HG02642 (cell line): ENCODE measurements at regions not wholly inside any gene's neighbourhood (a gene's known extent, or its start where the extent isn't known, plus 50 kb on each side); places are given as distances from the start of the nearest gene placed in this dataset.
"Not testable (repeated sequence)": the region's sequence is repeated elsewhere in the genome, so short reads cannot be mapped to it uniquely, and the experiment has no call there.

Source experiments
- ATAC-seq: cut with Tn5 transposase; IDR thresholded peaks from one replicate; pipeline ENCODE4 v1.9.1; 2021; ENCODE audit warnings: mild to moderate bottlenecking; ENCODE audit not compliant: unreplicated experiment, poor library complexity

DNA sequence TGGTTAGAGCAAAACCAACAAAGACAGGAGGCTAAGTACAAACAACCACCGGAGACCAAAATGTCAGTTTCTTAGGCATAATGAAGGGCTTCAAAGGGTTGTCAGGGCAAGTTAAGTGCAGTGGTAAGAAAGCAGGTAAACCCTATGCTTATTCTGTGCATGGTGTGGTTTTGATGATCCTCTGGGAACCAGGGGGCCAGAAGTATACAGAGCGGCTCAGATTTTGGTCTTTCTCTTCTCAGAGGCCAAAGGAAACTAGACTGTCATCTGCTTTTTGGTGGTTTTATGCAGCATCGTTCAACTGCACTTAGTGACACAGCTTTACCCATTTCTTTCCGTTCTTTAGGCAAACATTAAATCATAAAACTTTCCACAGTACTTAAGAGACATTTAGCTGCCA is 332.7 kb upstream of the CELF2 start:
- no peak for ATAC-seq

DNA sequence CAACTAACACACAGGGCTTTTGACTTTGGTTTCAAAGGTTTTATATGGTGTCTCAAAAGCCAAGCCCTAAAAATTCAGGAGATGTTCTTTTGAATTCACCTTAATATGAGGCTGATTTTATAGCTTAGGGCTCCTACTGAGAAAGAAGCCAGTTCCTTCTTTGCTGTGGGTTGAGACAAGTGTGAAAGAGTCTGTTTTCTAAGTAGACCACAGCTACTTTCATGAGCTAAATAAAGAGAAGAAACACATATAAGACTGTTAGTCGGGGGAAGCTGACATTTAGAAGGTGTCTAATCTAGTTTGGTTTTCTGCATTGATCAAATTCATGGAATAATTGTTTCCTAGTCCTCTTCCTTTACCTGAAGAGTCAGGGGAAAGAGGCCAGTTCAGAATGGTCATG is 332.1 kb upstream of the CELF2 start:
- no peak for ATAC-seq

DNA sequence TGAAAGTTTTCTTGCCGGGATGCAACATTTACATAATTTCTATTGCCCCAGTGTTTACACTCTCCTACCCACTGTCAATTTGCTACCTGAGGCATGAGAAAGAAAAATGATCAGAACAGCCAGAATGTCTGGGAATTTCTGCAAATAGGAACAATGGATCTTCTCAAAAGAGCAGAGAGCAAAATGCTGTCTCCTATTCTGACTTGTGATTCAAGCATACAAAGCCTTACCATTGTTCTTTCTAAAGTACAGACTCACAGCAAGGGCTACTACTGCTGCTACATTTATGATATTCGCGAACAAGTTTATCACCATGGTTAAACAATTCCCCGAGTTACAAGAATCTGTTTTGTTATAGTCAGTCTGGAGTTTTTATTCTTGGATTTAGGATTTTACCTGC is 329.9 kb upstream of the CELF2 start:
- ATAC-seq: no peak

DNA sequence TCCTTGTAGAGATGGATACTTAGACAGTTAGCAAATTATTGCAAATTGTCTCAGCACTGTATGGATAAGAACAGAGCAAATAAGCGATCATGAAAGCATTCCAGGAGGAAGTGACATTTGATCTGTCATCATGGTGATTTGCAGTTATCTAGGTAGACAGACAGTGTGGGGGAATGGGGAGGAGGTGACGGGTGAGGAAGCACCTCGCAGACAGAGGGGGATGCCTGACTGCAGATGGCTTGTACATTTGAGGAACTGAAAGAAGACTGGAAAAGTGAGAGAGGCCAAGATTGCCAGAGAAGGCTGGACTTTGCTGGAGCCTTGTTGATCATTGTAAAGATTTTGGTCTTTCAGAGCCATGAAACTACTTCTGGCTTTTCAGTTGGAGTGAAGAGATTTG is 318.2 kb upstream of the CELF2 start:
- ATAC-seq: no peak

DNA sequence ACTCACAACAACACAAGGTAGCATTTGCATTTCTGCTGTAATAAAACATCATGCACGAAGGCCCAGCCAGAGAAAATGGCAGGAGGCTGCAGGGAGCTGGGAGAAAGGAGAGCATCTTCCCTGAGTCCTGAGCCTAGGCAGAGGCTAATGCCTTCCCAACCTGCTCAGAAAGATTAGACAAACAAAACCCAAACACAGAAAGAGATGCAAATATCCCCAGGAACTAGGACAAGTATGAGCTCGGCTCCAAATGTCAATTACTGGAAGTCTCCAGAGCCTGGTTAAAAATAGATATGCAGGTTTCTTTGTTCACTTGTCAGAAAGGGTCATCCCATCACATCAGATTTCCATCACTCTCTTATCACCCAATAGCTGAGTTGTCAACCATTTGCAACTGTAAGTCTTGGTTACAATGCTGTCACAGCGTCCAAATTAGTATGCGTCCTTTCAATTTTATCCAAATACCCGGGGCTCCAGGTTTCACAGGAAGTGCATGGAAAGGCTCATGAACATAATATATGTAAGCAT is 316.5 kb upstream of the CELF2 start:
- no peak for ATAC-seq

DNA sequence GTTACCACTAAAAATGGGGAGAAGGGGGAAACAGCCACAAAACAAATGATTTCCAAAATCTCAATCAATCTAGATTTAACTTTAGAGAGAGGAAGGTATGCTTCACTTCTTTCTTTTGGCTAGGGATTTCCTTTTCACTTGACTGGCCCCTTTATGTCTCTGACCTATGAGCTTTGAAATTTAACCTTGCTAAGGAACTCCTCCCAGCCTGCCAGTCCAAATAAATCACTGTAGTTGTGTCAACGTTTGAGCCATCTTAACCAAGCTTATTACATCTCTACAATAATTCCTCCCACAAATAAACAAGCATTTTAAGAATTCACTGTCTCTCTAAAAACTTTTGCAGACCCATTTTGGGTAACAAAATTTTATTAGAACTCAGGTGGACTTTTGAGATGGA is 315.5 kb upstream of the CELF2 start:
- ATAC-seq: no peak

DNA sequence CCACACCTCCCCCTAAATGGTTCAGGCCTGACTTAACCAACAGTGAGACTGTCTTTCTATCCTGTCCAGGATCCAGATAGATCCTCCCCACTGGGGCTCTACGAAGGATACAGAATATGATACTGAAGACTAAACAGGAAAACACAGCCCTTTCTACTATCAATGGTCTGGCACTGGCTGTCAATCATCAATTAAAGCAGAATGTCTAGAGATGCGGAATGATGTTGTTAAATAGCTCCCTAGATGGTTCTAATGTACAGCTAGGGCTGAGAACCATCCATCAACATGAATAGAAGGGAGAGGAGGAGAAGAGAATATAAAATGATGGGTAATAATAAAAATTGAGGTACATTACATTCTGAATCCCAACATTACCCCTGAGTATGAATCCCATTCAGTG is 314.3 kb upstream of the CELF2 start:
- no peak for ATAC-seq

DNA sequence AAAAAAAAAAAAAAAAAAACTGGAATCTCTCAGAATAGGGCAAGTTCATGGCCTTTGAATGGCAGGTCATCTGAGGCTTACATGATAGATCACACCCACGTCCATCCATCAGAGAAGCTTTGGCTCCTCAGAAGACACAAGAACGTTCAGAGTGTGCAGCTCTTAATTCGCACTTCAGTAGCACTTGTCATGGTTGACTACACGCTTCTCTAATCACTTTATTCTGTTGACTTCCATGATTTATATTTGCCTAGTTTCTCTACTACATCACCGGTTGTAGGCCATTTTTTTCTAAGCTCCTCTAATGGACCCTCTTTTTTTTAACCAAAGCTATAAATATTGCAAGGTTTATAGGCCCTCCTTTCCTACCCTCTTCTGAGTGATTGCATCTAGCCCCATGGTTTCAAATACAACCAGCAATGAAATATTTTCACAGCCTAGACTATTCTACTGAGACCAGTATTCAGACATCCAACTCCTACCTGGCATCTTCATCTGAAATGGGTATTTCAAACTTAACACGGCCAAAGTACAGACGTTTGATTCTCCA is 305.4 kb upstream of the CELF2 start:
- no peak for ATAC-seq

DNA sequence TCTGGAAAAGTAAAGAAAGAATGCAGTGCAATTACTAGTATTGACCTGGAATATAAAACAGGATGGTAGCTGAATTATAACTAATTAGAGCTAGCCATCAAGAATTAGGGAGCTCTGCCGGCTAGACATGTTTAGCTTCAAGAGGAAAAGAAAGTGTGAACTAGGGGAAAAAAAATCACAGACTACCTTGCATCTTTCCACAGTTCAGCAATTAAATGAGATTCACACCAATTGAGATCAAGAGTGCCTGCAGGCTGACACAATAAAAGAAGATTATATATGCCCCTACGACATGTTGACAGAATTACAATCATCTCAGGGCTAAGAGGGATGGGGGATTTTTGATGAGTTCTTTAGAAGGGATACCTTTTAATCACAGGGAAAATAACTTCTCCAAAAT is 303.3 kb upstream of the CELF2 start:
- ATAC-seq: no peak

DNA sequence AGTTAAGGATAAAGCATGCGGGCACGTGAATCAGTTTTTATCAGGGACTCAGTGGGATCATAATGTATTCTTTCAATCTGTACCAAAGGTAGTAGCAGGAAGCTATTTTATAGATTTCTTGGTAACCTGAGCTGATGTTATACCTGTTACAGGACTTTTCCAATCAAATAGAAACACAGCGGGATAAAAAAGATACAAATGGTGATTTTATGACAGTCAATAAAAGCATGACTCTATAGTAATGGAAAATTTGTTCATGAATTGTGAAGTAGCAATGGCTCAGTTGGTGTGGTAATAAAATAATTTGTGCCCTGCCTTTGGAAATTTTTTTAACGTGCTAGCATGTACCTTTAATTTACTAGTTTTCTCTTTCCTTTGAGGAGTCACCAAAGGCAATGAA is 300.7 kb upstream of the CELF2 start:
- ATAC-seq: no peak

DNA sequence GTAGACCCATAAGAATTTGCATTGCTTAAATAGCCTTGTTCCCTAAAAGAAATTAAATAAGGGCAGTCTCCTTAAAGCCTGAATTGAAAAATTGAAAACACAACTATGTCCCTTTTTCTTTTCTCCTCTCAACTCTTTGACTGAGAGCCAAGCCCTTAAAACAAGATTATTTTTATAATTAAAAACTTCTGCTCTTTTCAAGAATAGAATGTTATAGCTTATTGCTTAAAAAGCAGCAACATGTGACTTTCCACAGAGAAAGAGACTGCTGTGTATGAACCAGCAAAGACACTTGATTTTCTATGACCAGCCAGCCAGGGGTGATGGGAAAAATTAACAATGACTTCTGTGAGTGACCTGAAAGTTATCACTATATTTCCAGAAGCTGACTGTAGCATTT is 295.2 kb upstream of the CELF2 start:
- no peak for ATAC-seq

DNA sequence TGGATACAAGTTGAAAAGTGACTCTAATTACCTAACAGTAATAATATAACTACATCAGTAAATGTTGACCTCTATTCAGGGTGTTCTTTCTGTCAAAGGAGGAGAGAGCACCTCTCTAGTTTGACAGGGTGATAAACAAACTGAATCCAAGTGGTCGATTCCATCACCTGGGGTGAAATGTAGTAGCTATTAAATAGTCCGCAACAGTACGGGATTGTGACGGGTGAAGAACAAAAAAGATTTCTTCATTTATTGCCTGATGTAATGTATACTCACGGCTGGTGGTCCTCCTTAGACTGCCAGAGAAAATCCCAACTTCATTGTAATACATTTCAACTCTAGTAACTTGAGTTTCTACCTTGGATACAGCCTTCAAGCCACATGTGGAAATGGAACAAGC is 292.5 kb upstream of the CELF2 start:
- ATAC-seq: no peak

DNA sequence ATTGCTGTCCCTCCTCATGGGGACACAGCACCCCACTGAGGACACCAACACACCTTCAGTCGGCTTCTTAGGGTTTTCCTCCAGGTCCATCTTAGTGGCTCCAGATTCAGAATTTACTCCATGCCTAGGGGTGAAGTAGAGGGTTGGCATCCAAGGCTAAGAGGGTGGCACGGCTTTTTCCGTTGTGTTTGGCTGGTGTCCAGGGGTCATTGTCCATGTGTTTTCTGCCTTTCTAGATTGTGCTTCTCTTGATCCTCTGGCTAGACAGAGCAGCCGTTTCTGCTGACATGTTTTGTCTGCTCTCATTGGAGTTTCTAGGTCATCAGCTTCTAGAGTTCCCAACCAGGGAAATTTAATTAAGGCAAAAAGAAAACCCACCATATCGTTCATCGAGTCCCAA is 291.6 kb upstream of the CELF2 start:
- no peak for ATAC-seq

DNA sequence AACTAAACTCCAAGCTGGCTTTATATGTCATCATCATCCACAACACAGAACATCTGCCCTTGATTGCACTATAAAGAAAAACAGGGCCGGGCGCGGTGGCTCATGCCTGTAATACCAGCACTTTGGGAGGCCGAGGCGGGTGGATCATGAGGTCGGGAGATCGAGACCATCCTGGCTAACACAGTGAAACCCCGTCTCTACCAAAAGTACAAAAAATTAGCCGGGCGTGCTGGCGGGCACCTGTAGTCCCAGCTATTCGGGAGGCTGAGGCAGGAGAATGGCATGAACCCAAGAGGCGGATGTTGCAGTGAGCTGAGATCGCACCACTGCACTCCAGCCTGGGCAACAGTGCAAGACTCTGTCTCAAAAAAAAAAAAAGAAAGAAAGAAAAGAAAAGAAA is 290.3 kb upstream of the CELF2 start:
- not testable (repeated sequence) for ATAC-seq

DNA sequence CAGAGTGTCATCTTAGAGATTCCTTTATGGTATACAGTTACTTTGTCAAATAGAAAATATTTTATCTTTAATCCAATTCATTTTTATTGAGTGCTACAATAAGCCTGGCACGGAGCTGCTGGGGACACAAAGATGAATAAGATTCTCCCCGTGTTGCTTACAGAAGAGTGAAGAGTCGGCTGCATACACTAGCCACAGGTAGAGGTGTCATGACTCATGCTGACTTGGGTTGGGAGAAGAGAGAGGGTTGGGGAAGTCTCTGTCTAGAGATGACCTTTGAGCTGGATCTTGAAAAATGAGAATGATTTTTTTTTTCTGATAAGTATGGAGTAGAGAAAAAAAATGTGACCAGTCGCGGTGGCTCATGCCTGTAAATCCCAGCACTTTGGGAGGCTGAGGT is 289.9 kb upstream of the CELF2 start:
- no peak for ATAC-seq

DNA sequence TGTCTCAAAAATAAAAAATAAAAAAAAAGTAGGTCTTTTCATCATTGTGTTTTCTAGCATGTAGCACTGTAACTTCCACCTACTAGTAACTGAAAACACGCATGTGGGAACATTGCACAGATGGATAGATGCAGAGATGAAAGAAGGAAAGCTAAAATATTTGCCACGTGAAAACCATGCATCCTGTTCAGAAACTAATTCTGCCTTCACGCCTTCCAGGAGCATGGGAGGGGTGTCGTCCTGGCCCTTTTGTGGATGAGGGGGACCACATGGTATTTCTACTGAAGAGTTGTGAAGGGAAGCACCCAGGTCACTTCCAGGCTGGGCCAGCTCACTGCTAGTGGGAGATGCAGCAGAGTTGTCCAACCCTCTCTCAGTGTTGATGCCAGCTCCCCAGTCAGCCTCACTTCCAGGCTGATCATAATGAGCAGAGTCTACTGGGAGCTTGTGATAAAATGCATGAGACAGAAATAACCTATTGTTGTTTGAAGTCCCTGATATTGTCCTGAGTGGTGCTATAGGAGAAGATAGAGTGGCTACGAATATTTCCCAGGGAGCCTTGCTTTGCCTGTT is 287.1 kb upstream of the CELF2 start:
- no peak for ATAC-seq

DNA sequence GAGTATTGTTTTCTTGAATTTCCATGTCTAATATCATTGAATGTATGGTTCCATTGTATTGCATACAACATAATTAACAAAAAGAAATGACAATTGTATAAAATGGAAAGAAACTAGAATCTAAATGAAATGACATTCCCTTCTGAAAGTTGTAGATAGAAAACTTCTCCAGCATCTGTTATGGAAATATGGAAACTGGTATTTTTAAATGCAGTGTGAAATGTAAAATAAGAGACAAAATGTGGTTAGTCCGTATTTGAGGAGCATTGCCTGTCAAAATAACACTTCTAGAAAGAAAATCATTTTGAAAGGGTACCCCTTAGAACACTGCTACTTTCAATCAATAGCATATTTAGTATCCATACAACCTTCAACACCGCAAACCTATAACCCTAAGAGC is 286.3 kb upstream of the CELF2 start:
- ATAC-seq: no peak

DNA sequence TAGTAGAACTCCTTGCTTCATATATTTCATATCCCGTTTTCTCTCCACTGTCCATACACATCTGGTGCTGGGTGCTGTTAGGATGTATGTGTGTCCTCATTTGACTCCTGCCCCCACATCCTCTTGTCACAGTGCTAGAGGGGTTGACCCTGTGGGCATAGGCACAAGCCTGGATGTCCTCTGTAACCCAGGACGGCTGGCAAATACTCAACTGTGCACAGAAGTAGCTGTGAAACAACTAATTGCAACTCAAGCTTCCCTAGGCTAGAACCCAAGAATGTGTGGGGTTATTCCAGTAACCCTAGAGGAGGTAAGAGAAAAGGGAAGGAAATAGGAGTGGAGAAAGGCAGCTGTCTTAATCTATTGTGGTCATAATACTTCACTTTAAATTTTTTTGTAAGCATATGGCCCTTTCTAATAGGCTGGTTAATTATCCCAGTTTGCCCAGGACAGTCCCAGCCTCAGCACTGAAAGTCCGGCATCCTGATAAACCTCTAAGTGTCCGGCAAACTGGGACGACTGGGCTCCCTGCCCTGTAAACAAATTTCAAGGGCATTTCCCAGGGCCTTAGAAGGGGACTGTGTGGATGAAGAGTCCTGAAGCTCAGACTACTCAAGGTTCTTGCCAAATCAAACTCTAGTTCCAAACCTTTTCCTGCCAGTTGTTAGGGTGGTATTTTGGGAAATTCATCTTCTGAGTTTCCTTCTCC is 283.2 kb upstream of the CELF2 start:
- ATAC-seq: no peak

DNA sequence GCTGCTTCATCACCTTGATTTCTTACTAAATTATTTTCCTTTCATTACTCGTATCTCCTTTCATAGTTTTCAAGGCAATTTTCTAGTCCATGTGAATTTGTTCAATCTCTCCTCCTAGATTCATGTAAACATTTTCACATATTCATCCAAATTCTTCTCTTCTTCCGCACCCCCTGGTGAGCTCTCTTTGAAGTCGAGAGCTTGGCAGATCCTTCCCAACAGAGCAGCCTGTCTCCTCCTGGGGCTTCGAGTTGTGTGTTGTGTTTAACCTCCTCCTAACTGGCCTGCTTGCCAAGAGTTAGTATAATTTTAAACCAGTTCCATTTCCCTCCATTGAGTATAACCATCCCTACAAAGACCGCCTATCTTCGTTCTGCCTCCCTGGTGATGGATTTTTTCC is 272.4 kb upstream of the CELF2 start:
- ATAC-seq: no peak

DNA sequence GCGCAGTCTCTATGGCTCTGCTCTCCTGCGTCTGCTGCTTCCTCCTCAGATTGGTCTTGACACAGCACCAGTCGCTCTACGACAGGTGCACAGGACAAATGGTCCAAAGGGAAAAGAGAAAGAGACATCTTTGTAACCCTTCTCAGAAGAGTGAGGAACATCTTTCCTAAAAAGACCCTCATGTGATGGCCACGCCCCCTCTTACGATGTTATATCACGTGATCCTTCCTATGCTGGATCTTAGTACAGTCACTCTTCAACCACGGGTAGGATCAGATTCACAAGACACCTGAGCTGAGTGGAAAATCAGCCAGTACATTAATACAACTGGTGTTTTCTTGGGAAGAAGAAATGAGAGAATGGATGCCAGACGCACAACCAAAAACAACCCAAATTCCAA is 262.2 kb upstream of the CELF2 start:
- no peak for ATAC-seq

DNA sequence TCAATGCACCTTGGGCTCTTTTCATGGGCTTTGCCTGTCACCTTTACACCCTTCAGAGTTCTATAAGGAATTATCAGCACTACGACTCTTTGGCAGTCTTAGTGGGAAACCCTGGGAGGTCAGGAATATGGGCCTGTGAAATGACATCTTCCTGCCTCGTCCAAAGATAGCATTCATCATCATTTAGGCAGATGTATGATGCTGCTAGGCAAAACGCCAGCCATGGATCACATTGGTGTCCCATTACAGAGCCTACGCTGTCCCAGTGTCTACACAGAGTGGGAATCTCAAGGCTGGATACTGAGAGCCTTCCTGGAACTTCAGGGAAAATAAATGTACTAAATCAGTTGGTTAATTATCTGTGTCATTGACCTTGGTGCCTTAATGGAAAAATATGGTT is 259.4 kb upstream of the CELF2 start:
- ATAC-seq: no peak

DNA sequence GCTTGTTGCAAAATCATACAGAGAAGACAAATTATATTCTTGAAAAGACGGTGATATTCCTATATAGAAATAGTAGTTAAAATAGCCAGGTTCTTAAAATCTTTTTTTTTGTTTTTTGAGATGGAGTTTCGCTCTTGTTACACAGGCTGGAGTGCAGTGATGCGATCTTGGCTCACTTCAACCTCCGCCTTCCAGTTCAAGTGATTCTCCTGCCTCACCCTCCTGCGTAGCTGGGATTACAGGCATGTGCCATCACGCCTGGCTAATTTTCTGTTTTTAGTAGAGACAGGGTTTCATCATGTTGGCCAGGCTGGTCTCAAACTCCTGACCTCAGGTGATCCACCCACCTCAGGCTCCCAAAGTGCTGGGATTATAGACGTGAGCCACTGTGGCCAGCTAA is 257.9 kb upstream of the CELF2 start:
- ATAC-seq: not testable (repeated sequence)
